Adrenal gland (tissue), 9 donors: ENCODE measurements at regions not wholly inside any gene's neighbourhood (a gene's known extent, or its start where the extent isn't known, plus 50 kb on each side); places are given as distances from the start of the nearest gene placed in this dataset.

Experiments
- DNase-seq, 7 donors: peaks; one replicate each; pipeline ENCODE4 v3.0.0-alpha.2; 2019 to 2020
- H3K27ac ChIP-seq, 5 donors: fragments of 200-600 bp; sonication (generic) in 4 of 5; 1 replicate in 3 of 5; 2 replicates in 2 of 5; pipeline versions ENCODE4 v1.5.1 to v1.8.0; 2016 to 2020; ENCODE audit warnings: mild to moderate bottlenecking in 1 of 5
- H3K27me3 ChIP-seq: fragments of 200-600 bp; 2 replicates; pipeline ENCODE4 v1.8.0; 2021
- H3K36me3 ChIP-seq, 2 donors: fragments of 200-600 bp; replicated peaks in 1 of 2; 1 replicate in 1 of 2; 2 replicates in 1 of 2; pipeline versions ENCODE4 v1.5.1 to v1.8.0; 2018 to 2022
- H3K4me1 ChIP-seq, 2 donors: fragments of 200-600 bp; replicated peaks in 1 of 2; 1 replicate in 1 of 2; 2 replicates in 1 of 2; pipeline versions ENCODE4 v1.5.1 to v1.8.0; 2018 to 2021
- H3K4me3 ChIP-seq, 4 donors: fragments of 200-600 bp; sonication (generic) in 3 of 4; one replicate each; pipeline ENCODE4 v1.5.1; 2016 to 2018
- H3K9me3 ChIP-seq, 3 donors: fragments of 200-600 bp; sonication (generic) in 1 of 3; replicated peaks in 1 of 3; 1 replicate in 2 of 3; 2 replicates in 1 of 3; pipeline versions ENCODE4 v1.5.1 to v1.8.0; 2016 to 2021
- CTCF ChIP-seq, 6 experiments: fragments of 450-650 bp in 4 of 6; fragments of 200-600 bp in 2 of 6; sonication (generic) in 1 of 6; IDR thresholded peaks; 1 replicate in 5 of 6; 2 replicates in 1 of 6; pipeline versions ENCODE4 v1.5.1 to v1.8.0; 2016 to 2021; ENCODE audit warnings: antibody characterized with exemption in 6 of 6, mild to moderate bottlenecking in 2 of 6, moderate library complexity in 1 of 6
- POLR2A ChIP-seq, 2 donors: fragments of 450-650 bp; IDR thresholded peaks; one replicate each; pipeline ENCODE4 v1.6.1; 2017; ENCODE audit warnings: antibody characterized with exemption in 2 of 2, mild to moderate bottlenecking in 2 of 2, moderate library complexity in 1 of 2
- WGBS, 4 donors: extraction: QIAGEN DNeasy Blood & Tissue Kit in 2 of 4; methylation state at CpG; one replicate each; pipeline versions ENCODE4 v1.1.5 to v1.1.7; 2013 to 2017; 5-methylcytosine and 5-hydroxymethylcytosine counted together
- intact Hi-C, 2 donors: fragments of 100-400 bp; cut with DNase I; formaldehyde crosslinking; loops; one replicate each; pipeline versions ENCODE4 v1.14.1 to v1.15.0; 2022 to 2023
- donor health status: healthy with polysubstance abuse.
- donor health status: Bipolar disorder and iron deficiency.
- donor health status: DM: yes; HTN: yes; CAD: no.
- donor health status: DM: no; HTN: no; CAD: no.
- donor health status: DM: no; HTN: no; CAD: no.

- WGBS, 4 donors: 81 to 85% (median 84%) methylated on average over 8 of the region's 8 CpGs
- H3K27me3 ChIP-seq: no peaks in the 10 kb centered on the region
- no peaks in the 10 kb centered on the region for H3K4me1 ChIP-seq
- no peaks in the 10 kb centered on the region for H3K36me3 ChIP-seq
- intact Hi-C loops: no loop called here
- no peak overlapping the region for H3K27ac ChIP-seq
- H3K9me3 ChIP-seq: no peaks in the 10 kb centered on the region
- peak in 1 of 7 donors; percentile 10 for DNase-seq
- TF ChIP-seq CTCF (IDR thresholded peaks at IDR 0.05) (no peak), POLR2A (IDR thresholded peaks at IDR 0.05) (no peak)
- no peak overlapping the region for H3K4me3 ChIP-seq
These were observed 128.5 kb downstream of the ACKR3 start for GRCh38 chr2:236698016-236698627.

- H3K4me1 ChIP-seq: no peaks in the 10 kb centered on the region
- 88 to 93% (median 91%) methylated on average over 4 of the region's 4 CpGs for WGBS, 4 donors
- no peak for TF ChIP-seq POLR2A (IDR thresholded peaks at IDR 0.05)
- TF ChIP-seq CTCF (IDR thresholded peaks at IDR 0.05): no peak
- no peak overlapping the region for H3K4me3 ChIP-seq
- intact Hi-C loops: no loop called here
- no peaks in the 10 kb centered on the region for H3K27me3 ChIP-seq
- DNase-seq: no peak
- no peak overlapping the region for H3K27ac ChIP-seq
- H3K36me3 ChIP-seq: no peaks in the 10 kb centered on the region
- H3K9me3 ChIP-seq: no peaks in the 10 kb centered on the region
These were observed 131.1 kb downstream of the ACKR3 start for GRCh38 chr2:236700703-236701102.

- Histone ChIP-seq H3K36me3 (no peaks in the 10 kb centered on the region), H3K4me1 (no peaks in the 10 kb centered on the region), H3K4me3 (no peak overlapping the region), H3K27me3 (no peaks in the 10 kb centered on the region), H3K27ac (no peak overlapping the region), H3K9me3 (no peaks in the 10 kb centered on the region)
- intact Hi-C loops: no loop called here
- TF ChIP-seq POLR2A (IDR thresholded peaks at IDR 0.05) (no peak), CTCF (IDR thresholded peaks at IDR 0.05) (no peak)
- WGBS, 4 donors: 77 to 92% (median 86%) methylated on average over 12 to 14 of the region's 14 CpGs
- no peak for DNase-seq
These were observed 133.2 kb downstream of the ACKR3 start for GRCh38 chr2:236702657-236703372.

DNA sequence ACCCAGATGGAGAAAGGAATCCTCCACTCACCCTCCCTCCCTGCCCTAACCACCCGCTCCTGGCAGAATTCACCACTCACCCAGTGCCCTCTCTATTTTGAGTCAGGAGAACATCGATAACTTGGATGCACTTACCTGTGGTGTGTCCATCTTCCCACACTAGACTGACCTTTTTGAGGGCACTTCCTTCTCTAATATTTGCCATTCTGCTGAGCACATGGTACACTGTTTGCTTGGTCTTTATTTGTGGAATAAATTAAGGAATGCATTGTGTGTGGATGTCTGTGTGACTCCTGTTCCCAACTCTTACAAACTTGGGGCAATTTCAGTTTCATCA lies 133.7 kb downstream of the ACKR3 start:
- intact Hi-C loops: no loop called here
- Histone ChIP-seq H3K4me3 (no peak overlapping the region), H3K27me3 (no peaks in the 10 kb centered on the region), H3K27ac (no peak overlapping the region), H3K36me3 (no peaks in the 10 kb centered on the region), H3K4me1 (no peaks in the 10 kb centered on the region), H3K9me3 (no peaks in the 10 kb centered on the region)
- no peak for DNase-seq
- TF ChIP-seq POLR2A (IDR thresholded peaks at IDR 0.05) (no peak), CTCF (IDR thresholded peaks at IDR 0.05) (no peak)
- WGBS, 4 donors: 96 to 100% (median 99%) methylated on average over 2 of the region's 2 CpGs
